Neural progenitor cell (in vitro differentiated cells): ENCODE measurements at regions not wholly inside any gene's neighbourhood (a gene's known extent, or its start where the extent isn't known, plus 50 kb on each side); places are given as distances from the start of the nearest gene placed in this dataset.

ENCODE experiments used
- DNase-seq: peaks from one replicate; pipeline ENCODE4 v3.0.0-alpha.2; 2016; ENCODE audit warnings: low spot score
- H2AFZ ChIP-seq: fragments of 200-600 bp; sonication (generic); replicated peaks from 2 replicates; pipeline ENCODE4 v1.6.1; 2016; ENCODE audit warnings: antibody characterized with exemption
- H3F3A ChIP-seq: fragments of 200-600 bp; sonication (generic); 2 replicates; pipeline ENCODE4 v1.6.1; 2016; ENCODE audit warnings: antibody characterized with exemption, low read depth
- H3K27ac ChIP-seq: fragments of 200-600 bp; sonication (generic); 2 replicates; pipeline ENCODE4 v1.5.1; 2016; ENCODE audit warnings: mild to moderate bottlenecking
- H3K27me3 ChIP-seq: fragments of 200-600 bp; sonication (generic); 2 replicates; pipeline ENCODE4 v1.6.1; 2016; ENCODE audit warnings: mild to moderate bottlenecking, moderate library complexity
- H3K36me3 ChIP-seq: fragments of 200-600 bp; sonication (generic); 2 replicates; pipeline ENCODE4 v1.5.1; 2016
- H3K4me1 ChIP-seq: fragments of 200-600 bp; sonication (generic); 2 replicates; pipeline ENCODE4 v1.6.1; 2016; ENCODE audit warnings: mixed run types
- H3K4me2 ChIP-seq: fragments of 200-600 bp; sonication (generic); 2 replicates; pipeline ENCODE4 v1.6.1; 2016
- H3K4me3 ChIP-seq: fragments of 200-600 bp; sonication (generic); 2 replicates; pipeline ENCODE4 v1.5.1; 2016
- H3K79me2 ChIP-seq: fragments of 200-600 bp; sonication (generic); 2 replicates; pipeline ENCODE4 v1.6.1; 2016; ENCODE audit warnings: low read depth
- H3K9ac ChIP-seq: fragments of 200-600 bp; sonication (generic); 2 replicates; pipeline ENCODE4 v1.6.1; 2016
- H3K9me3 ChIP-seq: fragments of 200-600 bp; sonication (generic); 2 replicates; pipeline ENCODE4 v1.5.1; 2016; ENCODE audit warnings: low read depth
- H4K20me1 ChIP-seq: fragments of 200-600 bp; sonication (generic); 2 replicates; pipeline ENCODE4 v1.6.1; 2016; ENCODE audit warnings: low read depth
- H3K27ac Mint-ChIP-seq: 3 replicates; pipeline ENCODE4 v1.8.0; 2021; ENCODE audit warnings: mixed read lengths
- H3K27me3 Mint-ChIP-seq: 2 replicates; pipeline ENCODE4 v1.8.0; 2022; ENCODE audit warnings: low read depth, mild to moderate bottlenecking, inconsistent platforms, moderate library complexity, mixed read lengths; ENCODE audit not compliant: insufficient read depth
- H3K36me3 Mint-ChIP-seq: 3 replicates; pipeline ENCODE4 v1.8.0; 2021; ENCODE audit warnings: mixed read lengths
- H3K4me1 Mint-ChIP-seq: 3 replicates; pipeline ENCODE4 v1.8.0; 2021; ENCODE audit warnings: mixed read lengths
- H3K4me3 Mint-ChIP-seq: 3 replicates; pipeline ENCODE4 v1.8.0; 2021; ENCODE audit warnings: mild to moderate bottlenecking, moderate library complexity, mixed read lengths
- H3K9me3 Mint-ChIP-seq: 3 replicates; pipeline ENCODE4 v1.8.0; 2020; ENCODE audit warnings: mixed read lengths
- CTCF ChIP-seq: fragments of 200-600 bp; sonication (generic); IDR thresholded peaks from 2 replicates; pipeline ENCODE4 v1.5.1; 2017; ENCODE audit warnings: antibody characterized with exemption, mild to moderate bottlenecking
- EZH2 ChIP-seq: fragments of 200-600 bp; sonication (generic); IDR thresholded peaks from 2 replicates; pipeline ENCODE4 v1.6.1; 2017; ENCODE audit warnings: antibody characterized with exemption, mild to moderate bottlenecking, moderate library complexity
- EZH2phosphoT487 ChIP-seq: fragments of 200-600 bp; sonication (generic); IDR thresholded peaks from 2 replicates; pipeline ENCODE4 v1.6.1; 2017; ENCODE audit warnings: antibody characterized with exemption

- Histone ChIP-seq H3K9me3 (no peaks in the 10 kb centered on the region), H3K27me3 (no peaks in the 10 kb centered on the region), H3K27ac (no peak overlapping the region), H3K4me3 (no peak overlapping the region), H3K36me3 (no peaks in the 10 kb centered on the region), H3K4me2 (no peak overlapping the region), H3K9ac (no peak overlapping the region), H3K79me2 (no peaks in the 10 kb centered on the region), H3K4me1 (no peaks in the 10 kb centered on the region), H2AFZ (no peak overlapping the region), H4K20me1 (no peaks in the 10 kb centered on the region), H3F3A (no peaks in the 10 kb centered on the region)
- no peaks in the 10 kb centered on the region for H3K36me3 Mint-ChIP-seq
- no peak overlapping the region for H3K4me3 Mint-ChIP-seq
- DNase-seq = no peak
- no peaks in the 10 kb centered on the region for H3K9me3 Mint-ChIP-seq
- peaks cover 2% of the 10 kb centered on the region for H3K27me3 Mint-ChIP-seq
- no peaks in the 10 kb centered on the region for H3K4me1 Mint-ChIP-seq
- H3K27ac Mint-ChIP-seq = no peak overlapping the region
- no peak for TF ChIP-seq EZH2
- no peak for TF ChIP-seq EZH2phosphoT487
- no peak for TF ChIP-seq CTCF
These were observed 224.7 kb downstream of the CDH7 start for GRCh38 chr18:65975536-65975935.

- Histone ChIP-seq H3K4me1 (no peaks in the 10 kb centered on the region), H3K9me3 (no peaks in the 10 kb centered on the region), H2AFZ (no peak overlapping the region), H4K20me1 (no peaks in the 10 kb centered on the region), H3K4me2 (no peak overlapping the region), H3K79me2 (no peaks in the 10 kb centered on the region), H3K27ac (no peak overlapping the region), H3K36me3 (no peaks in the 10 kb centered on the region), H3K9ac (no peak overlapping the region), H3K27me3 (no peaks in the 10 kb centered on the region), H3F3A (no peaks in the 10 kb centered on the region), H3K4me3 (no peak overlapping the region)
- H3K4me1 Mint-ChIP-seq = no peaks in the 10 kb centered on the region
- H3K36me3 Mint-ChIP-seq = no peaks in the 10 kb centered on the region
- DNase-seq = no peak
- peaks cover 2% of the 10 kb centered on the region for H3K27me3 Mint-ChIP-seq
- H3K9me3 Mint-ChIP-seq = no peaks in the 10 kb centered on the region
- H3K4me3 Mint-ChIP-seq = no peak overlapping the region
- TF ChIP-seq EZH2phosphoT487 (no peak), CTCF (no peak), EZH2 (no peak)
- H3K27ac Mint-ChIP-seq = no peak overlapping the region
These were observed 223.9 kb downstream of the CDH7 start for GRCh38 chr18:65974758-65975157.

- H3K9me3 Mint-ChIP-seq = no peaks in the 10 kb centered on the region
- Histone ChIP-seq H2AFZ (no peak overlapping the region), H3K79me2 (no peaks in the 10 kb centered on the region), H3K4me1 (no peaks in the 10 kb centered on the region), H3F3A (no peaks in the 10 kb centered on the region), H3K27me3 (no peaks in the 10 kb centered on the region), H3K27ac (no peak overlapping the region), H3K4me2 (no peak overlapping the region), H3K9ac (no peak overlapping the region), H3K36me3 (no peaks in the 10 kb centered on the region), H4K20me1 (no peaks in the 10 kb centered on the region), H3K4me3 (no peak overlapping the region), H3K9me3 (no peaks in the 10 kb centered on the region)
- no peaks in the 10 kb centered on the region for H3K27me3 Mint-ChIP-seq
- peak; percentile 64 for TF ChIP-seq CTCF
- no peak for TF ChIP-seq EZH2phosphoT487
- DNase-seq = peak; percentile 39
- no peaks in the 10 kb centered on the region for H3K36me3 Mint-ChIP-seq
- H3K4me1 Mint-ChIP-seq = no peaks in the 10 kb centered on the region
- H3K27ac Mint-ChIP-seq = no peak overlapping the region
- H3K4me3 Mint-ChIP-seq = no peak overlapping the region
These were observed 217.6 kb downstream of the CDH7 start for GRCh38 chr18:65968239-65969004.
